GM18951 (cell line): ENCODE measurements at regions not wholly inside any gene's neighbourhood (a gene's known extent, or its start where the extent isn't known, plus 50 kb on each side); places are given as distances from the start of the nearest gene placed in this dataset.

Source experiments
- POLR2A ChIP-seq: IDR thresholded peaks from 4 replicates; pipeline ENCODE4 v1.6.1; 2011; ENCODE audit warnings: mild to moderate bottlenecking; ENCODE audit not compliant: insufficient read length, insufficient read depth; ENCODE audit errors: extremely low read depth
- in situ Hi-C: fragments of 300-500 bp; cut with MboI; formaldehyde crosslinking; loops from one replicate; pipeline ENCODE4 v1.12.0; 2022; ENCODE audit warnings: low sequenced_read_pairs, mixed read lengths, inconsistent platforms; ENCODE audit not compliant: unreplicated experiment

DNA sequence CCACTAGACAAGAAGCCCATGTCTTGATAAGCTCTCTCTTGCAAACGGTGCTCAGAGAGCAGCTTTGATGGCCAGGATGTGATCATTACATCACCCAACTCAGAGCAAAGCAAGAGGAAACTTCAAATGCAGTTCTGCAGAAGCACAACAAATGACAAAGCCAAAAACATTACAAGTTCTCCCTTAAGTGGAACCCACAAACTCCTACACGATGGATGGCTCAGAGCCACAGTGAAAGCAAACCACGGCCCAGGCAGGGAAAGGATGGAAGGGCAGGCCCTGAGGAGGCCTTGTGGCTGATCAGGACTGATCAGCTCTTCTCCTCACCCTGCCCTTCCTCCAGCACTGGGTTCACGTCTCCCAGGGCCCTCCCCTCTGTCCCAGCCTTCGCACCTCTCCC, 326.4 kb downstream of the EIPR1 start:
- TF ChIP-seq POLR2A, result no peak
- in situ Hi-C loops, result no loop called here

DNA sequence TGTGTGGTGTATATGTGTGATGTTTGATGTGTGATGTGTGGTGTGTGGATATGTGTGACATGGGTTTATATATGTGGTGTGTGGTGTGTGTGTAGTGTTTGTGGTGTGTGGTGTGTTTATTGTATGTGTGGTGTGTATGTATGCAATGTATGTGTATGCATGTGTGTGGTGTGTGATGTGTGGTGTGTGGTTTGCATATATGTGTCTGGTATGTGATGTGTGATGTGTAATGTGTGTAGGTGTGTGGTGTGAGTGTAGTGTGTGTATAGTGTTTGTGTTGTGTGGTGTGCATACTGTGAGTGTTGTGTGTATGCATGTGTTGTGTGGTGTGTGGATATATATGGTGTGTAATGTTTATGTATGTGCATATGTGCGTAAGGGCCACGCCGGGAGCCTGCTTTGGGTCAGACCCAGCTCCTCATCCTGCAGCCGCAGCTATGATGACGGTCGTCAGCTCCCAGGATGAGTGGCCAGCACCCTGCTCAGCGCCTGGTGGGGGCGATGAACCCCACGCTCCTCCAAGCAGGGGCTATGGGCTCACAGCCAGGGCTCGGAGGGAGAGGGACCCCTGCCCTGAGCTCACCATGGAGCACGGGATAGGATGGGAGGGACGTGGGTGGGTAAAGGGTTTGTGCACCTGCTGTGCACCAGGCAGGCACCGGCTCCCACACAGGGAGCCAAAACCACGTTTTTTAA, 331.3 kb downstream of the EIPR1 start:
- in situ Hi-C loops, result no loop called here
- TF ChIP-seq POLR2A, result no peak

DNA sequence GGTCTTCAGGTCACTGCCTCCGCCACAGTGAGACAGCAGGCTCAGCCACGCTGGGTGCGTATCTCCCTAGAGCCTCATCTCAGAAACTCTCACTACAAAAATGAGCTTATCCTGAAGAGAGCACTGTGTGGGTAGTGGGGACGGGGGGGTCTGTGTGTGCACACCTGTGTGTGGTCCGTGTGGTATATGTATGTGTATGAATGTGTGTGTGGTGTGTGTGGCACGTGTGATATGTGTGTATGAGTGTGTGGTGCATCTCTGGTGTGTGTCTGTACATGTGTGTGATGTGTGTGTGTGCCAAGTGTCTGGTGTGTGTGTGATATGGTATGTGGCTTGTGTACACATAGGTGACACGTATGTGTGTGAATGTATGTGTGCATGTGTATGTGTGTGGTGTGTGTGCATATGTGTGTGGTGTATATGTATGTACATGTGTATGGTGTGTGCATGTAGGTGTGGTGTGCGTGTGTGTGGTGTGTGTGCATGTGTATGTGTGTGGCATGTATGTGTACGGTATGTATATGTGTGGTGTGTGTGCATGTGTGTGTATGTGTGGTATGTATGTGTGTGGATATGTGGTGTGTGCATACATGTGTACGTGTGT, 332.2 kb downstream of the EIPR1 start:
- TF ChIP-seq POLR2A, result no peak
- in situ Hi-C loops, result no loop called here

DNA sequence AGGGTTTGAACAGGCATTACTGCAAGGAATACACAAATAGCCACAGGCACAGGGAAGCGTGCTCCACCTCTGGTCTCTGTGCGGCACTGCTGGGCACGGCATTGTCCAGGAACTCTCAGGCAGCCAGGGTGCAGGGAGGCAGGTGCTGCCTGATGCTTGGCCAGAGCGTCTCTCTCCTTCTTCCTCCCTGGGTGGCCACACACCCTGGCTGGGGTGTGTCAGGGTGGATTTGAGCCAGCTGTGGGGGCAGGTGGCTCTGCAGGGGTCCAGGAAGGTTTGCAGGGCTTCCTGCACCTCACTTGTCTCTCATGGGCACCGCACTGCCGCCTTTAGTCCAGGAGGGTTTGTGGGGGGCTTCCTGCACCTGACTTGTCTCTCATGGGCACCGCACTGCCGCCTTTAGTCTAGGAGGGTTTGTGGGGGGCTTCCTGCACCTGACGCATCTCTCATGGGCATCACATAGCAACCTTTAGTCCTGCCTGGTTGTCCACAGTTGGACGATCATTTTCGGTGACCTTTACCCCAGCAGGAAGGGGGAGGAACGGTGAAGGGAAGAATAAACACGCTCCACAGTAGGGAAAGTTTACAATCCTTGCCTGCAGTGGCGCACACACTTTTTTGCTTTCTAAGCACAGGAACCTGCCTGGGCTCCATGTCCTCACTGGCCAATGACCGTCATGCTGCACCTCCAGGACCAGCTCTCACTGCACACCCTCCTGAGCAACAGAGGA, 332.9 kb downstream of the EIPR1 start:
- in situ Hi-C loops, result no loop called here
- TF ChIP-seq POLR2A, result no peak

DNA sequence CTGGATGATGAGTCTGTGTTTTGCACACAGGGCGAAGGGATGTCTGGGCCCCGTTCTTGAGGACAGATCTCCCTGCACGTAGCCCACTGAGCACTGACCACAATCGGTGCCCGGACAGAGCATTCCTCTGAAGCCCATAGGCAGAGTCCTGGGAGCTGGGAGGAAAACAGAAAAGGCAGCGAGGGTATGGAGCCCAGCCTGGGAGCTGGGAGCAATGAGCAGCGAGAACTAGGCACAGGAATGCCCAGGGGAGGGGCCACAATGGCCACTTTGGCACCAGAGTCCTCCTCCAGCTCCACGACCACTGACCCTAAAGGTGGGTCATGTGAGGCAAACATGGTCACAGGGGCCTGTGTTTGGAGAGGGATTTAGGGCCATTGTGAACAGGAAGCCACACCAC, 333.9 kb downstream of the EIPR1 start:
- TF ChIP-seq POLR2A, result no peak
- in situ Hi-C loops, result no loop called here

DNA sequence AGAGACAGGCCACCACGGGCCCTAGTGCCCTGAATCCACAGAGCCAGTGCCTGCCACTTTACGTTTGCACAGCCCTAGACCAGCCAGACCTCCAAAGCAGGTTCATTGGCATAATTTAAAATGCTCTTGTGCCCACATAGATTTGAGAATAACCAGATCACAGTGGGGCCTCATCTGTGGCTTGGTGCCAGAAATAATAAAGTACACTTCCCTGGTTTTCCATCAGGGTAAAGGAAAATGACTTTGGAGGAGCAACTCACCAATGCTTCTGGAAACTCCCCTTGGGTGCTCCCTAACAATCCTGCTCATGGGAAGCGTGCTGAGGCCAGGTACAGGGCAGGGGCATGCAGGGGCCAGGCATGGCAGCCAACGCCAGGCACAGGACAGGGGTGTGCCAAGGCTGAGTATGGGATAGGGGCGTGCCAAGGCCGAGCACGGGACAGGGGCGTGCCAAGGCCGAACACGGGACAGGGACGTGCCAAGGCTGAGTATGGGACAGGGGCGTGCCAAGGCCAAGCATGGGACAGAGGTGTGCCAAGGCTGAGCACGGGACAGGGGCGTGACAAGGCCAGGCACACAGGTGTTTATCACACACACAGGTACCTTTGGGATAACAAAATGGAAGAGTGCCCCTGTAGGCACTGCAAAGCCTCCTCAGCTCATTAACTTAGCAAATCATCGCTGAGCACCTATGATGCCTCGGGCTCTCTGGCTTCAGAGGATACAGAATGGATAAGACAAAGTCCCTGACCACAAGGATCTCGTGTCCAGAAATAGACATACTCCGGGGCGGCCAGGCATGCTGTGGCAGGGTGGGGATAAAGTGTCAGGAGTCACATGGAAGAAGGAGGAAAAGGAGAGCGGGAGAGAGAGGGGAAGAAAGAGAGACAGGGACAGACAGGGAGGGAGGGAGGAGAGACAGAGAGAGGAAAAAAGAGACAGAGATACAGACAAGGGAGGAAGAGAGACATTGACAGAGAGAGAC, 334.7 kb downstream of the EIPR1 start:
- TF ChIP-seq POLR2A, result no peak
- in situ Hi-C loops, result no loop called here

DNA sequence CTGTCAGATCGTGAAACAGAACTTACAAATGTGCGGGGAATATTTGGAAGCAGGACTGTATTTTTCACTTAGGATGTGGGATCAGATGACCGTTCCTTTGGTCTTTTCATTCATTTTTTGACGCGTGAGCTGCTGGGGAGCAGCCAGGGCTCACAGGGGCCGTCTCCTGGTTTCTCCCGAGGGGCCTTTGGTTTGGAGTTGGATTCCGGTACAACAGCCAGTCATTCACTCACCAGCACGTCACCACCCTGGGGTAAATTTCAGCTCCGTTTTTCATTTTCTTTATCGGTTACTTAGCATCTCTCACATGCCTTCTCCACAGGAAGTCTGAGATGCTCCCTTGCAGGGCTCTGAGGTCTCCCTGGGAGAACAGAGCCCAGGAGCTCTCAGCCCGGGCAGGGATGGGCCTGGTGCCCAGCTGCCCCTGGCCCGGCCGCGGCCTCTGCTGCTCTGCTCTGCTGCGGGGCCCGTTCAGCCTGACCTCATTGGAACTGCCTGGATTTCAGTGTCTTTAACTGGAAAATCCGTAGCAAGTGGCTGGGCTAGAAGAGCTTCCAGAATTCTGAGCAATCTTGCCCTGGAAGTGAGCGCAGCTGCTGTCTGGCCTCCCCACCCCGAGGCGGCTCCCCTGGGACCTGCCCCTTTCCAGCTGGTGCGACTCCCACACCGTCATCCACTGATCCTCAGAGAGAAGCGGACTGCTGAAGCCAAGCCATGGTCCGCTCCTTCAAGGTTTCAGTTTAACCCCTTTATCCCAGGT, 335.6 kb downstream of the EIPR1 start:
- TF ChIP-seq POLR2A, result no peak
- in situ Hi-C loops, result no loop called here

DNA sequence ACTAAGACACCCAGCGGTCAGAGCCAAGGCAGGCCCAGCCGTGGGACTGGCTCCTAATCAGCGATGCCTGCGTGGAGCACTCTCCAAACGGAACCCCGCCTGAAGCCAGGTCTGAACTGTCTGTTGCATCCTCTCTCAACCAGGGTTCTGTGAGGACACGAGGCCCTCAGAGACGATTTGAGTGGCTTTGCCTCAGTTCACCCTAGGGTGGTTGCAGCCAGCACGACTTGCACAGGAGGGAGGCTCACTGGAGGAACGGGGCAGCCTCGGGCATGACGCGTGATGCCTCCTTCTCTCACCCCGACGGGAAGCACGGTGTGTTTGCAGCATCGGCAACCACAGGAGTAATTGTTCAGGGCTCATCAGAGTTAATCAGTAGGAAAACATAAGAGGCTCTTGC, 336.4 kb downstream of the EIPR1 start:
- in situ Hi-C loops, result no loop called here
- TF ChIP-seq POLR2A, result no peak

DNA sequence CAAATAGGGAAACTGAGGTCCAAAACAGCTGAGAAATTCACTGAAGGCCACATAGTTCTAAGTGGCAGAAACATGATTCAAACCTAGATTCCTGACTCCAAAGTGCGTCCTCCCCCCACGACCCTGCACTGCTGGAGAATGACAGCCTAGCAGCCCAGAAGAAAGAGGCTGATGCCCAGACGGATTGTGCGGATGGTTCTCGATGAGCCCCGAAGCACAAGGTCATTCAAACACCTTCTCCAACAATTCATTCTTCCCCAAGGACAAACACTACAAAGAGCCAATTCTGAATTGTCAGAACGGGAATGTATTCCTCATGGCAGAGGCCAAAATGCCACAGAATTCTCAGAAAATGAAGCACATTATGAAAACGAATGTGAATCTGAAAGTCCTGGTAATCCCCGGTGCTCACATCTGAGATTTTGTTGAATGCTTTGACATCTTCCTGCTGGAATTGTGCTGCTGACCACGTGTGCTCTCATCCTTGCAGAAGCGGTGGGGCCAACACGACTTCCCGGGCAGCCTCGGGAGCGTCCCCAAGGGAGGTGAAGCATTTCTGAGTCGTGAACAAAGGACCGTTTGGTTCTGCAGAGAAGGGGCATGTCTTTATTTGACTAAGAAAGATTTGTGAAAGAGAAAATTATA, 337.0 kb downstream of the EIPR1 start:
- in situ Hi-C loops, result no loop called here
- TF ChIP-seq POLR2A, result no peak

DNA sequence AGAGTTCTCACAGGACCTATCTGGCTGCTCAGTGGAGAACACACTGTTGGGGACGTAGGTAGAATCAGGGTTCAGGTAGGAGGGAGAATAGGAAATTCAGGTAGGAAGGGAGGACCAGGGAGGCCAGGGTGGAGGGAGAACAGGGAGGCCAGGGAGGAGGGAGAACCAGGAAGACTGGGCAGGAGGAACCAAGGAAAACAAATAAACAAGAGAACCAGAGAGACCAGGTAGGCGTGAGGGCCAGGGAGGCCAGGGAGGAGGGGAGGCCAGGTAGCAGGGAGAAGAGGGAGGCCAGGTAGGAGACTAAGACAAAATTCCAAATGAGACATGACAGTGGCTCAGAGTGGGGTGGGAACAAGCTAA, 337.6 kb downstream of the EIPR1 start:
- no peak for TF ChIP-seq POLR2A
- in situ Hi-C loops, result no loop called here

DNA sequence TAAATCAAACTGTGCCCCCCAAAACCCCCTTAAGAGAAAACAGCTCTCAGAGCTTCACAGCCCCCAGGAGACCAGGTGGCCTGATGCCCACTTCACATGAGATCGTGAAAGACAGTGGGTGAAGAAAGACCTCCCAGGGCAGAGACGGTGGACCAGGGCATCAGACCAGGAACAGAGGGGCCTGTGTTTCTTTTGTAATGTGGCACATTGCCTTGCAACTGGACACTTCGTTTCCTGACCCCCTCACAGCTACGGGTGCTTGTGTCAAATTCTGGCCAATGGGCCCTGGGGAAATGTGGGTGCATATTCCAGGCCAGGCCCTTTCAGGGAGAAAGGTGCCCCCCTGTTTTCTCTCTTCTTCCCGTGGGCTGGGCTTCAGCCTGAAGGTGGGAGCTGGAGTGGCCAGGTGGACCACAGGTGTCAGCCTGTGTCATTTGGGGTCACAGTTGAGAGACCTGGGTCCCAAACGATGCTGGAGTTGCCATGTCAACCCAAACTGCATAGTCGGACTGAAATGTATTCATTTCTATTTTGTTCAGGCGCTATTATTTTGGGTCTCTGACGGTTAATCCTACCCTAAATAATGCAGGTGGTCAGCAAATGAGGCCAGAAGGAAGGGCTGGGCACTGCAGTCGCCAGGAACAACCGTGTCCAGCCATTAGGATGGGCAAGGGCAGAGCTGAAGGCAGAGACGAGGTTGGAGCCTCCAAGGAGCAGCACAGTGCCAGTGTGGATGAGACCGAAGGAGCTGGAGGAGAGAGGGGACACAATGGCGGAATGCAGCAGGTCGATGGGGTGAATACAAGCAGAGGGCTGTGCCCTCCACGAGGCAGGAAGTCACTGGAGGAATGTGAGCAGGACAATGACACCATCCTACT, 338.2 kb downstream of the EIPR1 start:
- in situ Hi-C loops, result no loop called here
- TF ChIP-seq POLR2A, result no peak

DNA sequence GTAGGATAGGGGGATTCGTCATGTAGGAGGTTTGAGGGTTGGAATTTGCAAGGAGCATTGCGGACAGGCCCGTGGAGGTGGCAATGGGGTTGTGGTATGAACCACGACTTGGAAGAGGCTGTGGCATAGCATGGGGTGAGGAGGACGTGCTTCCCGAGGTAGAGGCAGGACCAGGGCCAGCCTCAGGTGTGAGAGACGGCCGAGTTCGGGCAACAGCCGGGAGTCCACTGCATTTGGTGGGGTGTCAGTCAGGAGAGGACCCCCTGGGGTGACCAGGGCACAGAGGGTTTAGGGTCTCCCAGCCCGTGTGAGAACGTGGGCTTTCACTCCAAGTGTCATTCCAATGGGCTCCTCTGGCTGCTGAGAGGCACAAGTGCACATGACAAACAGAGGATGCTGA, 339.0 kb downstream of the EIPR1 start:
- in situ Hi-C loops, result no loop called here

More for the DNA sequence above, 339.0 kb downstream of the EIPR1 start:
- TF ChIP-seq POLR2A, result no peak
